A549 (cell line): ENCODE measurements at regions not wholly inside any gene's neighbourhood (a gene's known extent, or its start where the extent isn't known, plus 50 kb on each side); places are given as distances from the start of the nearest gene placed in this dataset.

Experiments used
- ATAC-seq, 2 experiments: fragments of 200-7000 bp in 1 of 2; fragments of >200 bp in 1 of 2; cut with Nextera tagmentation in 1 of 2; cut with Tn5 transposase in 1 of 2; 3 replicates each; pipeline versions ENCODE4 v1.8.0 to v1.9.1; 2018 to 2020; ENCODE audit warnings: mild to moderate bottlenecking in 1 of 2, moderate library complexity in 1 of 2
- CTCF ChIA-PET: fragments of 300-600 bp; sonication (Branson Sonifier 250); formaldehyde crosslinking; extraction: SDS; loops from one replicate; lab custom pipeline; 2021; ENCODE audit warnings: antibody characterized with exemption, inconsistent platforms; lab: Yijun Ruan, JAX
- POLR2A ChIA-PET: fragments of 350-600 bp; formaldehyde crosslinking; extraction: SDS; loops from one replicate; lab custom pipeline; 2021; ENCODE audit warnings: antibody characterized with exemption, inconsistent platforms; lab: Yijun Ruan, JAX
- DNase-seq, 2 experiments: peaks; one replicate each; pipeline versions ENCODE4 v3.0.0 to v3.0.0-alpha.2; 2011 to 2016; ENCODE audit warnings: low read depth in 1 of 2, low spot score in 1 of 2
- FAIRE-seq: peaks from 2 replicates; lab custom pipeline; 2011; peaks lifted over from hg19 to GRCh38; lab: Jason Lieb, UNC
- H3K27ac ChIP-seq, 2 experiments: fragments of >200 bp; sonication (Bioruptor Twin); formaldehyde crosslinking; 3 replicates each; pipeline ENCODE4 v1.5.1; 2016 to 2017
- H3K4me1 ChIP-seq: fragments of >200 bp; sonication (Bioruptor Twin); formaldehyde crosslinking; 3 replicates; pipeline ENCODE4 v1.6.1; 2016
- H3K4me2 ChIP-seq: fragments of >200 bp; sonication (Bioruptor Twin); formaldehyde crosslinking; 3 replicates; pipeline ENCODE4 v1.6.1; 2016
- H3K4me3 ChIP-seq: fragments of >200 bp; sonication (Bioruptor Twin); formaldehyde crosslinking; 3 replicates; pipeline ENCODE4 v1.5.1; 2016
- H3K9me3 ChIP-seq: fragments of >200 bp; sonication (Bioruptor Twin); formaldehyde crosslinking; 3 replicates; pipeline ENCODE4 v1.6.1; 2016
- ATOH8 ChIP-seq: fragments of 250-450 bp; sonication (Bioruptor Pico); IDR thresholded peaks from 2 replicates; pipeline ENCODE4 v1.5.0; 2020; ENCODE audit warnings: low read depth, mild to moderate bottlenecking, moderate library complexity
- BHLHE40 ChIP-seq: IDR thresholded peaks from 2 replicates; pipeline ENCODE4 v1.6.1; 2012; ENCODE audit warnings: low read depth, low read length, inconsistent platforms
- CBX8 ChIP-seq: fragments of 200-600 bp; sonication (generic); IDR thresholded peaks from 2 replicates; pipeline ENCODE4 v1.6.1; 2016
- CHD4 ChIP-seq: fragments of 200-600 bp; sonication (generic); IDR thresholded peaks from 2 replicates; pipeline ENCODE4 v1.6.1; 2016; ENCODE audit warnings: antibody characterized with exemption, mild to moderate bottlenecking, borderline replicate concordance
- EHF ChIP-seq: fragments of 250-450 bp; sonication (Bioruptor Pico); IDR thresholded peaks from 2 replicates; pipeline ENCODE4 v1.5.0; 2020; ENCODE audit warnings: mild to moderate bottlenecking
- FOSB ChIP-seq: fragments of 250-450 bp; sonication (Bioruptor Pico); IDR thresholded peaks from 2 replicates; pipeline ENCODE4 v1.5.0; 2020; ENCODE audit warnings: mild to moderate bottlenecking, moderate library complexity
- FOSL2 ChIP-seq, 2 experiments: fragments of 450-650 bp in 1 of 2; fragments of >200 bp in 1 of 2; sonication (Bioruptor Twin) in 1 of 2; formaldehyde crosslinking; IDR thresholded peaks; 2 replicates each; pipeline versions ENCODE4 v1.5.0 to v1.6.1; 2016 to 2020; ENCODE audit warnings: mild to moderate bottlenecking in 1 of 2, moderate library complexity in 1 of 2
- HDAC2 ChIP-seq: fragments of 200-600 bp; sonication (generic); IDR thresholded peaks from 2 replicates; pipeline ENCODE4 v1.6.1; 2016
- HMGXB4 ChIP-seq: fragments of 250-450 bp; sonication (Bioruptor Pico); IDR thresholded peaks from 2 replicates; pipeline ENCODE4 v1.5.0; 2021; ENCODE audit warnings: mild to moderate bottlenecking, moderate library complexity, borderline replicate concordance
- MYC ChIP-seq: IDR thresholded peaks from 2 replicates; pipeline ENCODE4 v1.6.1; 2012; ENCODE audit warnings: mild to moderate bottlenecking, inconsistent platforms, low read length, improper control_type of control experiment, borderline replicate concordance
- NFE2L2 ChIP-seq: fragments of 150-350 bp; conservative IDR thresholded peaks from 2 replicates; pipeline ENCODE4 v1.6.1; 2014; ENCODE audit warnings: low read length
- PBX3 ChIP-seq: IDR thresholded peaks from 2 replicates; pipeline ENCODE4 v1.6.1; 2012
- PHF8 ChIP-seq: fragments of 200-600 bp; sonication (generic); IDR thresholded peaks from 2 replicates; pipeline ENCODE4 v1.6.1; 2016; ENCODE audit warnings: low read depth, mild to moderate bottlenecking, antibody characterized with exemption, moderate library complexity, borderline replicate concordance
- POLR2A ChIP-seq: IDR thresholded peaks from 2 replicates; pipeline ENCODE4 v1.6.1; 2012; ENCODE audit warnings: mild to moderate bottlenecking, low read length
- POLR2AphosphoS2 ChIP-seq: conservative IDR thresholded peaks from 2 replicates; pipeline ENCODE4 v1.6.1; 2012; ENCODE audit warnings: low read length, improper control_type of control experiment, inconsistent platforms
- RCOR1 ChIP-seq: fragments of 150-350 bp; IDR thresholded peaks from 2 replicates; pipeline ENCODE4 v1.6.1; 2014; ENCODE audit warnings: antibody characterized with exemption, low read length, low read depth
- RFX5 ChIP-seq: fragments of 450-650 bp; IDR thresholded peaks from 2 replicates; pipeline ENCODE4 v1.7.1; 2014; ENCODE audit warnings: antibody characterized with exemption, mild to moderate bottlenecking, moderate library complexity
- RNF2 ChIP-seq: fragments of 200-600 bp; sonication (generic); IDR thresholded peaks from 2 replicates; pipeline ENCODE4 v1.6.1; 2016; ENCODE audit warnings: low read depth, mild to moderate bottlenecking, antibody characterized with exemption, moderate library complexity, borderline replicate concordance
- SMC3 ChIP-seq: fragments of >200 bp; sonication (Bioruptor Twin); formaldehyde crosslinking; IDR thresholded peaks from 3 replicates; pipeline ENCODE4 v1.6.1; 2018; ENCODE audit warnings: inconsistent platforms
- ZFP36 ChIP-seq: fragments of 450-650 bp; IDR thresholded peaks from 2 replicates; pipeline ENCODE4 v1.6.1; 2014; ENCODE audit warnings: borderline replicate concordance; ENCODE audit not compliant: partially characterized antibody
- WGBS: methylation state at CpG from one replicate; pipeline ENCODE4 v1.1.6; 2017; ENCODE audit errors: missing lambda C conversion rate; 5-methylcytosine and 5-hydroxymethylcytosine counted together
- TF ChIP-seq, protein P1 (sequence below): fragments of 200-600 bp; sonication (generic); IDR thresholded peaks from 2 replicates; pipeline ENCODE4 v1.6.1; 2016; ENCODE audit warnings: antibody characterized with exemption, mild to moderate bottlenecking, moderate library complexity

DNA sequence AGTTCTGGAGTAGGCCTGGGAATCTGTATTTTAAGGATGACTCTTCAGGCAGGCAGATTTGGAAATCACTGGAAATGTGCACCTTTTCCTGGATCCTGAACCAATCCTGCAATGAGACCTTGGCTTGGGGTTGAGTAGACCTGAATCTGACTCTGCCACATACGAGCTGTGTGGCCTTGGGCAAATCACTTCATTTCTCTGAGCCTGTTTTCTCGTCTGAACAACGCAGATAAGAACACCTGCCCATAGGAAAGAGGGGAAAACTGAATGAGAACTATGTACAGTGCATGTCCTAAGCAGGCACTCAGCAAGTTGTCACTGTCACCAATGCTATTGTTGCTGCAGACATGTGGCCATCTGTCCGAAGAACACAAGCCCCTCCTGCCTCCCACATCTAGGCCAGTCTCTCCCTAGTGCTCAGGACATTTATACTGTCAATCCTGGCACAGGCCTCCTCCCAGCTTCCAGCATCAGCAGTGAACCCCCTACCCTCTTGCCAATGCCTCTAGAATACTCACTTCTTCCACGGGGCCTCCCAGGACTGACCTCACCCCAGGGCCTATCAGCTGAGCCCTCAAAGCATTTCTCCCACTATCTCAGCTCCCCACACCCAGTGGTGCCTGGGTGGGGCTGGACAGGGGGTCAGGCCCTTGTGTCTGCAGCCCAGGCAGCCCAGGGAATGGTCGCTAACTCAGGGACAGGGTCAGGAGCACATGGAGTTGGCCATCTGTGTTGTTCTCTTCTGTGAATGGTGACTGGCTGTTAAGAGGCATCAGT lies 88.8 kb upstream of the ZBTB40 start:
- Histone ChIP-seq H3K4me2 (no peak overlapping the region), H3K4me1 (no peaks in the 10 kb centered on the region), H3K27ac (no peak overlapping the region), H3K4me3 (no peak overlapping the region), H3K9me3 (no peaks in the 10 kb centered on the region)
- WGBS = 58% methylated on average over 4 of the region's 6 CpGs
- ChIA-PET CTCF (interaction anchor here (1.4 kb wide), 1 partner anchor 9 kb away, joined by 3 read pairs; no protein-coding TSS in a partner anchor), POLR2A (no interaction called here)
- no peak for DNase-seq
- ATAC-seq = no peak
- TF ChIP-seq HDAC2 (no peak), PHF8 (no peak), CHD4 (no peak), RNF2 (no peak), POLR2A (no peak), PBX3 (no peak), NFE2L2 (no peak), EHF (no peak), RCOR1 (no peak), ATOH8 (no peak), POLR2AphosphoS2 (no peak), SMC3 (no peak)
- TF ChIP-seq, protein P1, sequence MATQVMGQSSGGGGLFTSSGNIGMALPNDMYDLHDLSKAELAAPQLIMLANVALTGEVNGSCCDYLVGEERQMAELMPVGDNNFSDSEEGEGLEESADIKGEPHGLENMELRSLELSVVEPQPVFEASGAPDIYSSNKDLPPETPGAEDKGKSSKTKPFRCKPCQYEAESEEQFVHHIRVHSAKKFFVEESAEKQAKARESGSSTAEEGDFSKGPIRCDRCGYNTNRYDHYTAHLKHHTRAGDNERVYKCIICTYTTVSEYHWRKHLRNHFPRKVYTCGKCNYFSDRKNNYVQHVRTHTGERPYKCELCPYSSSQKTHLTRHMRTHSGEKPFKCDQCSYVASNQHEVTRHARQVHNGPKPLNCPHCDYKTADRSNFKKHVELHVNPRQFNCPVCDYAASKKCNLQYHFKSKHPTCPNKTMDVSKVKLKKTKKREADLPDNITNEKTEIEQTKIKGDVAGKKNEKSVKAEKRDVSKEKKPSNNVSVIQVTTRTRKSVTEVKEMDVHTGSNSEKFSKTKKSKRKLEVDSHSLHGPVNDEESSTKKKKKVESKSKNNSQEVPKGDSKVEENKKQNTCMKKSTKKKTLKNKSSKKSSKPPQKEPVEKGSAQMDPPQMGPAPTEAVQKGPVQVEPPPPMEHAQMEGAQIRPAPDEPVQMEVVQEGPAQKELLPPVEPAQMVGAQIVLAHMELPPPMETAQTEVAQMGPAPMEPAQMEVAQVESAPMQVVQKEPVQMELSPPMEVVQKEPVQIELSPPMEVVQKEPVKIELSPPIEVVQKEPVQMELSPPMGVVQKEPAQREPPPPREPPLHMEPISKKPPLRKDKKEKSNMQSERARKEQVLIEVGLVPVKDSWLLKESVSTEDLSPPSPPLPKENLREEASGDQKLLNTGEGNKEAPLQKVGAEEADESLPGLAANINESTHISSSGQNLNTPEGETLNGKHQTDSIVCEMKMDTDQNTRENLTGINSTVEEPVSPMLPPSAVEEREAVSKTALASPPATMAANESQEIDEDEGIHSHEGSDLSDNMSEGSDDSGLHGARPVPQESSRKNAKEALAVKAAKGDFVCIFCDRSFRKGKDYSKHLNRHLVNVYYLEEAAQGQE = no peak
- FAIRE-seq = no peak

DNA sequence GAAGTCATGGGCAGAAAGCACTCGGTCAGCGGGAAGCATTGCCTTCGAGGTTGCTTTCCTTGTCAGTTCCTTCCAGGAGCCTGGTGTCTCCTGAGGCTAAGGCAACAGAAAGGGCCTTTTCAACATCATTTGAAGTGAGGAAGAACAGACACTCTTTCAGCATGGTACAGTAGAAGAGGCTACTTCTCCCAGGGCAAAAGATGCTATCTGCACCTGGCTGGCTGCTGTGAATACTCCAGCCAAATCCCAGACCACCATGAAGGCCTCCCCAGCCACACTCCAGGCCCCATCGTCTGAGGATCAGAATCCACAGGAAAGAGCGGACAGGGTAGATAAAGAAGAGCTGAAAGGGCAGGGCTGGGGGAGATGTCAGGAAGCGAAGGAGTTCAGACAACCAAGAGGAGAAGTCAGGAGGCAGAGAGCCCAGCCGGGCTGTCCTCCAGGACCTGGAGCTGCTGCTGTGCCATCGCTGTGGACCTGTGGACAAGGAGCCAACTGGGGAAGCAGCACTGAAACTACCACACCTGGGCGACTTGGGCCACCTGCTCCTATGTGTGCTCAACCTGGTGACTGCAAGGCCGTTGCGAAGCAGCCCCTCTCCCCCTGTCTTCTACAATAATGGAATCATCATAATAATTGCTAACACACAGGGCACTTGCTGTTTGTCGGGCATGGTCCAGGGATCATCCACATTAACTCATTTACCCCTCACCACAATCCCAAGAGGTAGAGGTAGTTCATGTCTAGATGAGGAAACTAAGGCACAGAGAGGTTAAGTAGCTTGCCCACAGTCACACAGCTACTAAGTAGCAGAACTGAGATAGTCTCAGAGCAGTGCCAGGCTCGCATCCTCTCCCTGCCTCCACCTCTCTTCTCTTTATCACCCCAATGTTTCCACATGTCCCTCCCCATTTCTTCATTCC lies 88.0 kb upstream of the ZBTB40 start:
- H3K27ac ChIP-seq = no peak overlapping the region
- no peaks in the 10 kb centered on the region for H3K9me3 ChIP-seq
- DNase-seq (no peak), FAIRE-seq (no peak), ATAC-seq (no peak)
- no peaks in the 10 kb centered on the region for H3K4me1 ChIP-seq
- CTCF ChIA-PET = interaction anchor here (1.3 kb wide), 1 partner anchor 25 kb away, joined by 4 read pairs; no protein-coding TSS in a partner anchor
- WGBS = 45% methylated on average over 12 of the region's 13 CpGs
- TF ChIP-seq FOSL2 (IDR thresholded peaks at IDR 0.05) = no peak
- no peak for TF ChIP-seq FOSL2 (CRISPR knock-in tag; IDR thresholded peaks at IDR 0.05)
- peak; percentile 2 for TF ChIP-seq ZFP36
- H3K4me2 ChIP-seq = no peak overlapping the region
- no peak overlapping the region for H3K4me3 ChIP-seq
- POLR2A ChIA-PET = no interaction called here

DNA sequence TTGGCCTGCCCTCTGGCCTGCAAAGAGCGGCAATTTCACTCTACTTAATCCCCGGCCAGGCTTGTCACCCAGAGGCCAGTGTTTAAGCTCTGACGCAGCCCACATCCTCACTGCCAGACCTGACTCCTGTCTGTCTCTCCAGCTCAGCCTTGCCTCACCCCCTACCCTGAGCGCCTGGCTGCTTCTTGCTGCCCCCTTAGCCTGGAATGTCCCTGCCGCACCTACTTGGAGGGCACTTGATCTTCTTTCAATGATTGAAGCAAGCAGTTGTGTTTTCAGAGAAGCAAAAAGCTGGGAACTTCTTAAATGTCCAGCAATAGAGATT lies 87.4 kb upstream of the ZBTB40 start:
- no peak for FAIRE-seq
- CTCF ChIA-PET = interaction anchor here (1.3 kb wide), 1 partner anchor 25 kb away, joined by 4 read pairs; no protein-coding TSS in a partner anchor
- 90% methylated on average over 5 of the region's 5 CpGs for WGBS
- TF ChIP-seq MYC (no peak), BHLHE40 (no peak), HMGXB4 (CRISPR knock-in tag) (no peak), FOSB (CRISPR knock-in tag) (no peak), POLR2AphosphoS2 (no peak), CBX8 (no peak), RFX5 (no peak)
- H3K9me3 ChIP-seq = no peaks in the 10 kb centered on the region
- H3K4me3 ChIP-seq = no peak overlapping the region
- H3K4me2 ChIP-seq = no peak overlapping the region
- H3K27ac ChIP-seq = no peak overlapping the region
- POLR2A ChIA-PET = no interaction called here
- no peak for ATAC-seq
- H3K4me1 ChIP-seq = no peaks in the 10 kb centered on the region
- no peak for DNase-seq
